Stimulated activated CD8-positive, alpha-beta memory T cell treated with anti-CD3 and anti-CD28 coated beads, Interleukin-7, amount 100 ng/mL, for 4 hours (primary cell): ENCODE measurements at regions not wholly inside any gene's neighbourhood (a gene's known extent, or its start where the extent isn't known, plus 50 kb on each side); places are given as distances from the start of the nearest gene placed in this dataset.
"Not testable (repeated sequence)": the region's sequence is repeated elsewhere in the genome, so short reads cannot be mapped to it uniquely, and the experiment has no call there.

Experiments used
- DNase-seq, 2 donors: peaks; one replicate each; pipeline ENCODE4 v3.0.0-alpha.2; 2020; ENCODE audit warnings: low read depth in 2 of 2

- no peak for DNase-seq
These were observed 141.2 kb upstream of the DAB2 start for GRCh38 chr5:39566029-39566428.

- no peak for DNase-seq
These were observed 136.6 kb upstream of the DAB2 start for GRCh38 chr5:39561421-39561820.

DNA sequence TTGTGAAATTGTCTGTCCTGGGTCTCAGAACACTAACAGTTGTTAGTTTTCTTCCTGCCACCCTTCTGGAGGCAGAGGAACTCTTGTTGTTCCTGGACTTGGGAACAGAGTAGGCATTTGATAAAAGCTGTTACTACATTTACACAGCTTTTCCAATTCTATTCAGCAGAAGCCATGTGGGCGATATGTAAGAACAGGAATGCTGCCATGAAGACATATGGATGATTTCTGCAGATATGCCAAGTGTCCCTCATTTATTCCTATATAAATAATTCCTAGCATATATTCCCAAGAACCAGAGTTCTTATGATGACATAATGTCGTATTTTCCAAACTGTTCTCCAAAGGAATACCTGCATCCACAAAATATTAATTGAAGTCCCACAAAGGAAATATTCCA, 135.9 kb upstream of the DAB2 start:
- DNase-seq, result no peak

- DNase-seq, result no peak
These were observed 135.1 kb upstream of the DAB2 start for GRCh38 chr5:39559923-39560322.

DNA sequence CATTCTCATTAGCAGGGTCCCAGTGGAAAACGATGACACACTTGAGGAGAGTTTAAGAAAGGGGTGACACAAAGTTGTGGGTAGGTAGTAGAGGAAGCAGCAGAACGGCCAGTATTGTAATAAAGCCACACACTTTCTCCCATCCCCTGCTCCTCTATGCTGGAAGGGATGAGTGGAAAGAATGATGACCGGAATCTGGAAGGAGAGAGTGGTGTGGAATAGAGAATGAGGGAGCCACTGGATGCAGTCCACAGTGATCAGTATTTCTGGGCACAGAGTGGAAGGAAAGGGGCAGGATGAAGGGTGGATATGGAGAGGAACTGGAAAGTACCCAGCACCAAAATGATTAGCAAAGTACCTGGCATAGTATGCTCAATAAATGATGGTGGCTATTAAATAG, 133.8 kb upstream of the DAB2 start:
- DNase-seq, result no peak

- DNase-seq, result no peak
These were observed 131.0 kb upstream of the DAB2 start for GRCh38 chr5:39555788-39556187.

DNA sequence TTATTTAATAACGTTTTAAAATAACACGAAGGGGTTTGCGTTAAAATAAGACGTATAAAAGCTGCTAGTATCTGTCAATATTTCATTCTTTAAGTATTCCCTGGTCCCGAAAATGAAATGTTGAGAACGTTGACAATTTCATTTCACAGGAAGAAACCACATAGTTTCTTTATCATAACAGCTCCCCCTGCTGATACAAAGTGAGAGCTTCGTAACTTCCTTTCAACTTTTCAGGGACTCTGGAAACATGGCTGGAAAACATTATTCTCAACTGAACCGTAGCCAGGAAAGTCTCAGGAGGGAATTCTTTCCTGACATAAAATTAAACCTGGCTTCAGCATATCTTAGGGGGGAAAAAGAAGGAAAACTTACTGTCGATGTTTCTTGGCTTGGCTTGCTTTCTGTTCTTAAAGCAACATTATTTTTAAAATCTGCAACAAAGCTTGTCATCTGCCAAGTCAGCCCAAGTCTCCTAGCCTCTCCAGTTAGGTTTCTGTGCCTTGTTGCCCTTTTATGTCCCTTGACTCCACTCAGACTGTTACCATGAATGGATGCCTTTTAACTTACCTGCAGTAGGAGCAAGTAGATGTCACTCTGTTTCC, 122.9 kb upstream of the DAB2 start:
- DNase-seq, result no peak

DNA sequence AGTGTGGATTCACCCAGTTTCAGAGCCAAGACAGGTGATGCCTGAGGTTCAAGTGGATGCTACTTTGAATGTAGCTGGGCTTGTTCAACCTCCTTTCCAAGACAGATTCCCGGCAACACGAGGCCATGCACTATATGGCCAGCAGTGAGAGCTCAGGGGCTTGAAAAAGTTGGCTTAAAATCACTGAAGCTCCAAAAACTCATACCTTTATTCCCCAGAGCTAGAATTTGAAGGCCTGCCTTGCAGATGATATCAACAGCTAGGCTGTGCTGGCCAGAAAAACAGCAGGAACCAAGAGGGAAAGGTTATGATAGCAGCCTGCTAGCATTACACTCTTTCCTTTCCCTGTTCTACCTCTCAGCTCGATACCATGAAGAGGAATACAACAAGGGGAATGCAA, 120.2 kb upstream of the DAB2 start:
- DNase-seq, result no peak

- DNase-seq, result no peak
These were observed 118.6 kb upstream of the DAB2 start for GRCh38 chr5:39543335-39543734.

GRCh38 chr5:39542511-39543285, 117.9 kb upstream of the DAB2 start:
- no peak for DNase-seq

GRCh38 chr5:39541920-39542319, 117.1 kb upstream of the DAB2 start:
- no peak for DNase-seq

DNA sequence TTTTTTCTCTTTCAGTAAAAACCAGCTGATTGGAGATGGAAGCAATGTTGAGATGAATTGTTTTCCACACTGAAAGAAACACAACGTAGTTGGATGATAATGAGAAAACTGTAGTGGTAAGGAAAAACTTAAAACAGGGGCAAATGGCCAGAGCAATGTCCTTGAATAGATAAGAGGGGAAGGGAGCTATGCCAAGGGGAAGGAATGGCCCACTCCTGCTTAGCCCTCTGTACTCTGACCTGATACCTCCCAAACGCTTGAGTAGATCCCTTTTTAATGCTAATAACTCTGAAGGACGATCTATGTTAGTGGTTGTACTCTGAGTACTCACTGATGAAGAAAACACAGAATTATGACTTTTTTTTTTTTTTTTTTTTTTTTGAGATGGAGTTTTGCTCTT, 114.7 kb upstream of the DAB2 start:
- DNase-seq, result no peak

DNA sequence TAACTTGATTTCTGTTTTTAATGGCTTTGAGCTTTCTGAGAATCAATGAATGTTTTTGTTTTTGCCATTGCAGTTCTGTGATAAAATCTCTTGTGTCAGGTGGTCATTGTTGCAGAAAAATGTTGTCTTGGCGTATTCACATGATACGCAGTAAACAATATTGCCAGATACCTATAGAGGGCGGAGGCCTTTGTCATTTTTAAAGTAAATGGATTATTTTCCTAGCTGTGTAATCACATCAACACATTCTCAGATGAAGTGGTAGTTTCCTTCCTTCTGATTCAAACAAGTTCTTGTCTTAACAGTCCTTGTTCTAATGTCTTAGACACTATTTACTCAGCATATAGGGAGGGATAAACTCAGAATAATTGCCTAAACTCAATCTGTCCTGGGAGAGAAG, 109.9 kb upstream of the DAB2 start:
- DNase-seq, result no peak

DNA sequence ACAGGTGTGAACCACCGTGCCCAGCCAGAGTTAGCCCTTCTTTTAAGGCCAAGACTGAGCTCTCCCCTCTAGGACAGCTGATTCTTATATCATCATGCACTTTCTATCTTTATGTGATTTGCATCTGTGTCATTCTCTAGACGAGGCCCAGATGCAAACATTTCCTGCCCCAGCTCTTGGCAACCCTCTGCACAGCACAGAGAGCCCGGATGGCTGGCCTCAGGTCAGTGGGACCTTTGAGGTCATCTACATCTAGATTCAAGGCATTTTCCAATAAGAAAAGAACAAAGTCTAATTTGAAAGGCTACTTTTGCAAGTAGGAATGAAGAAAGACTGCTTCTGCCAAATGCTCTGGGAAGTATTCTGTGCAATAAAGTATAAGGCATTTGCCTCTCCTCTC, 109.0 kb upstream of the DAB2 start:
- no peak for DNase-seq

DNA sequence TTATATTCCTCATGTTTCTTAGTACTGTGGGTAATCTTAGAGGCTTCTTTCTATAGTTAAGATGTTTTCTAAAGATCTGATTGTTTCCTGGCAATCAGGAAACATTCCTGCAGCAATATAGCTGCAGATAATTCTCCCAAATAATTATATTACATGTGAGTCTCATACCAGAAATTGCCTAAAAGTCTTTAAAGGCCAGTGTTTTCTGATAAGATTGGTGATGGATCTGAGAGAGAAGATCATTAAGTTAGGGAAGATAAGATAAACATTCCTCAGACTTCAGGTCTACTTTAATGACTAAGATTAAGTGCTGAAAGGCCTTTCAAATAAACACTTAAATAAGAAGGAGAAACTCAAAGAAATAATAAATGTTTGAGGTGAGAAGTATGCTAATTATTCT, 107.7 kb upstream of the DAB2 start:
- no peak for DNase-seq

GRCh38 chr5:39531306-39531705, 106.5 kb upstream of the DAB2 start:
- no peak for DNase-seq

DNA sequence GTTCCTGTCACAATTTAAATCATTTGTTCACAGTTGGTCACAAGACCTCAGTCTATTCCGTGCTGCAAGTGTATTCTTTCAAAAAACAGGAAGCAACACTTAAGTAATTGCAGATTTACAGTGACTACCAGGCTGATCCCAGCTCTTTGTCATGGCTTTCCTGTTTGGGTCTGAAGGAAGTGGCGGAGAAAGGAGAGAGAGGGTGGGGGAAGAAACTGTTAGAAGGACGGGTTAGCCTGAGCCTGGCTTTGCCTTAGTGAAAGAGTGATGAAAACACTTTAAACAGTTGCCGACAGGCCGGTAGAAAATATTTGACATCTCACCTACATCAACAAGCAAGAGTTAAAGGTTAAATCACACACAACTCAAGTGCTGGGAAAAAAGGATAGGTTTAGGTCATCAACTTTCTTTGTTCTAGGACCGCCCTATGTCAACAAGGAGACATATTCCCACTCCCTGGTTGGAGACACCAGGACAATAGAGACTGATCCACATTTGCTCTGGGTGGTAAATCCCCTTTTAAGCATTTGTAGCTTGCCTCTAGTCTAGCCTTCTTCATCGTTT, 102.2 kb upstream of the DAB2 start:
- no peak for DNase-seq

DNA sequence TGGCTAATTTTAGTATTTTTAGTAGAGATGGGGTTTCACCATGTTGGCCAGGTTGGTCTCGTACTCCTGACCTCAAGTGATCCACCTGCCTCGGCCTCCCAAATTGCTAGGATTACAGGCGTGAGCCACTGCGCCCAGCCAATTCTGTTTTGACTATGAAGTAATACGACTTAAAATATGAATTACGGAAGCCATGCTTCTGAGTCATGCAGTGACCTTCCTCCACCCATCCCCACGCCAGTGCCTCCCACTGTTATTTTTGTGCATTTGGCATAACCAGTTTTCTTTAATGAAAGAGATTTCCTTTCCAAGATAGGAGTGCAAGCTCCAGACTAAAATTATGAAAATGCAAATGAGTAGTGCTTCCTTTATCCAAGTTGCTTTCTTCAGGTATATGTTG, 101.0 kb upstream of the DAB2 start:
- not testable (repeated sequence) for DNase-seq

- no peak for DNase-seq
These were observed 100.5 kb upstream of the DAB2 start for GRCh38 chr5:39525271-39525670.

- DNase-seq, result no peak
These were observed 99.0 kb upstream of the DAB2 start for GRCh38 chr5:39523821-39524220.

DNA sequence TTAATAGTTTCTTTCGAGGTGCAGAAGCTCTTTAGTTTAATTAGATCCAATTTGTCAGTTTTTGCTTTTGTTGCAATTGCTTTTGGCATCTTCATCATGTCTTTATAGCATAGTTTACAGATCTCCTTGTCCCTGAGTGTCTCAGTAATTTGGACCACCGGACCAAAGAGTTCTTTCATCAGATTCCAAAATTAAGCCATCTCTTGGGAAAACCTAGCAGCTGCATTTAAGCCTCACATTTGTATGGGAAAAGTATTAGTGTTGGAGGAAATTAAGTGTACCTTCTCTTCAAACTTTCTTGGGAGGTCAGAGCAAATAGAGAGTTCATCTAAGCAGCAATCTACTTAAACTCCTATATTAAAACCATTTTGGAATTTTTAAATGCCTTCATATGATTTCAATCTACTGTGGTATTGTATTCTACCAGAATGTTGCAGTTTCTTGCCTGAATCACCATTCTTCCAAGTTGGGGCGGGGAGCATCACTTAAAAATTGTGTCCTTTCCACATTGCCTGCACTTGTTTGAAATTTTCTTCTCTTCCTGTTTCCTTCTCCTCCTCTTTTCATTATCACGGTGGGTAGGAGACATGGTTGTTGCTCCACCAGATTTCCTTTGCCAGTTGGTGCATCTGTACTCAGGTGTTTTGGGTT, 97.3 kb upstream of the DAB2 start:
- DNase-seq, result no peak

- no peak for DNase-seq
These were observed 96.5 kb upstream of the DAB2 start for GRCh38 chr5:39521098-39521860.
